CD4-positive, alpha-beta T cell treated with Interleukin-4 for 1 hour (primary cell): ENCODE measurements at regions not wholly inside any gene's neighbourhood (a gene's known extent, or its start where the extent isn't known, plus 50 kb on each side); places are given as distances from the start of the nearest gene placed in this dataset.
A peak's percentile ranks its signal among the peaks of the same experiment; 100 is the strongest.

Experiments used
- DNase-seq, 2 donors: peaks; one replicate each; pipeline ENCODE4 v3.0.0-alpha.2; 2020 to 2022

DNA sequence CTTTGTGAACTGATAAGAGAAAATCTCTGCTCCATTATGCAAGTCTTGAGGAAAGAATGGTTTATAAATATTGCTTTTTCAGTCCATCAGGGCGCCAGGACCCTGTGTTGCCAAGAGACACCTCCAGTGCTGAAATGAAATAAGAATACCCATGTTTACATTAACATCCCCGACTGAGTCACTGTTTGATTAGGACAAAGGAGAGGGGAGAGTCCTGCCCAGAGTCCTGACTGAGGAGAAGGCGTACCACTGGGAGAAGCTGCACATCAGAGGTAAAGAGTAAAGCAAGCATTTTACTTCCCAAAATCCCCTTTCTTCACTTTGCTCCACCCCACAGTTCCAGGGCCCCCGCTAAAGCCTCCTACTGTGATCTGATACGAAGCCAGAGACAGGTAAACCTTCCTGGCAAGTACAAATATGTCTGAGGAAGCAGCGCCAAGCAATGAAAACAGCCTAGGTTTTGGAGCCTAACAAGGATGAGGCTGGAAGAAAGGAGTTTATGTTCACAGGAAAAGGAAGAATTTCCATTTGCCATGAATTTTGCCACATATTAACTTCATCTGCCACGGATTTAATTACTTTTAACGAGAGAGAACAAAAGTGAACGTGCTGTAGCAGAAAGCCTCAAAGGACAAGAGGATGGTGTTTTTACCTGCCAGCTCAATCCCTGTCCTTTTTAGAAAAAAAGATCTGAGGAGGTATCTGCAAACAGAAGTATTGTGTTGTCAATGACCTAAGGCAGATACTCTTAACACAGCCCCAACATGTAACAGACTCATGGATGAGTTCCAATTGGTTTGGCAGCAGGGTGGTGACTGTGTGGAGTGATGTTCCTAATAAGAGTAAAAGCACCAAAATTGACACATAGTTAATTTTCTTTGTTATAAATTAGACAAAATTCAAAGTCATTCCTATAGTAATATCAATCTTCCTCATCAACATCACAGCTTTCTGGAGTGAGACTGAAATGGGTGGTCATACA lies 209.4 kb upstream of the TLE4 start:
- no peak for DNase-seq

DNA sequence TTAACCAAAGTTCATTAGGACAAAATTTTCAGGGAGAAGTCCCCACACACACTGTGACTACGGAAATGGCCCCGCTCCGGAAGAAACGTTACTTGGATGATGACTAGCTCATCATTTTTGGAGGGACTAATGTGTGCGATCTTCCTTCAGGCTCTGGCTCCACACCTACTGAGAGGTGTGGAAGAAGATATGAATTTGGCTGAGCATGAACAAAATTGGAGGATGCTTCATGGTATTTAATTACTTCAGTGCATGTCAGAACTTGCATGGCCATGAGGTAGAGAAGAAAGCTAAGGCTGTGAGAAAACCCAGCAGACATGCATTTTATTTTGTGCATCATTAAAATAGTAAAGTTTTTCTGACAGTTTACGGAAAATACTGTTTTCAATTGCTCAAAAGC lies 202.1 kb upstream of the TLE4 start:
- no peak for DNase-seq

GRCh38 chr9:79371301-79371700 lies 200.5 kb upstream of the TLE4 start:
- DNase-seq = no peak

- DNase-seq = no peak
These were observed 199.7 kb upstream of the TLE4 start for GRCh38 chr9:79371948-79372555.

DNA sequence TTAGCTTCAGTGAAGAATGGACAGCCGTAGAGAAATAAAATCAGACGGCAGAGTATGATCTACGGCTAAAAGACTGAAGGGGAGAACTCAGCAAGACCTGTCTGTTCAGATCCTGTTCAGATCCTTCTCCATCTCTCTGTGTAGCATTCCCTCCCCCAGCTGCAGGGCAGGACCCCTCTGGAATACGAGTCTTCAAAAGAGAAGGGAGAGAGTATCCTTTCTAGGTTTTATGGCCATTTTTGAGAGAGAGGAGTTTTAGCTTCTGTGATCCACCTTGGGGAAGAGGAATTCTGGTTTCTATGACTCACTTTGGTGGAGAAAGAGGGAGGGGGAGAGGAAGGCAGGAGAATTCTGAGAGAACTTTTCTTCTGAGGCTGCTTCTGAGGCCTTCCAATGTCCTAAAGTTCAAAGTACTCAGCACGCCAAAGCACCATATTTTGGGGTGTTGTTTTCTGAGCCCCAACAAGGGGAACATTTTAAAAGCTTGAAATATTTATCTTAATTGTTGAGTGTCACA lies 194.4 kb upstream of the TLE4 start:
- no peak for DNase-seq

- DNase-seq = no peak
These were observed 193.7 kb upstream of the TLE4 start for GRCh38 chr9:79378107-79378506.

- DNase-seq = no peak
These were observed 189.7 kb upstream of the TLE4 start for GRCh38 chr9:79382044-79382443.

GRCh38 chr9:79382458-79382857 lies 189.3 kb upstream of the TLE4 start:
- DNase-seq = no peak

DNA sequence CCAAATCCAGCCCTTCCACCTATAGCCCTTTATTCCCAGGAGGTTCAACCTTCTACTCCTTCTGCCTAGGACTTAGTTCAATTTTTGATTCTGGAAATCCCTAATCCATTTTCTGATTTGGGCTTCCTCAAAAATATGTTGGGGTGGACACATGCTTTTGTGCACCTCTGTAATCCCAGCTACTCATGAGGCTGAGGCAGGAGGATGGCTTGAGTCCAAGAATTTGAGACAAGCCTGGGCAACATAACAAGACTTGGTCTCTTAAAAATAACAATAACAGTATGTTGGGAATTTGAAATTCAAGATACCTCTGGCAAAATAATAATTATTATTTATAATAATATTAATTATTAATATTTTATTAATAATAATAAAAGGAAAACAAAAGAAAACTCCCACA lies 188.7 kb upstream of the TLE4 start:
- no peak for DNase-seq

DNA sequence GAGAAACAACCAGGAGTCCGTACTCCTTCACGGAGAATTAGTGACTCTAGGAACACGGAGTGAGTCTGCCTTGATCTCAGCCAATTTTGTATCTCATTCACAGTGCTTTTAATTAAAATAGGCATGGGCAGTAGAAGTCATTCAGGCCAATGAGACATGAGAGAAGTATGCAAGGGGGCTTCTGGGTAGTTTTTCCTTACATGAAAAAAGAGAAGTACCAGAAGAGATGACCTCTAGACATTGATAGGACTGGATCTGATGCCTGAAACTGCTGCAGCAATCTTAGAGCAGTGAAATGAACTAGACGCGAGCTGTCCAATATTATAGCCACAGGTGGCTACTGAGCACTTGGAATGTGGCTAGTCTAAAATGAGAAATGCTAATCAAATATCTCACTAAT lies 187.7 kb upstream of the TLE4 start:
- DNase-seq = no peak

- DNase-seq = no peak
These were observed 187.3 kb upstream of the TLE4 start for GRCh38 chr9:79384501-79384900.

DNA sequence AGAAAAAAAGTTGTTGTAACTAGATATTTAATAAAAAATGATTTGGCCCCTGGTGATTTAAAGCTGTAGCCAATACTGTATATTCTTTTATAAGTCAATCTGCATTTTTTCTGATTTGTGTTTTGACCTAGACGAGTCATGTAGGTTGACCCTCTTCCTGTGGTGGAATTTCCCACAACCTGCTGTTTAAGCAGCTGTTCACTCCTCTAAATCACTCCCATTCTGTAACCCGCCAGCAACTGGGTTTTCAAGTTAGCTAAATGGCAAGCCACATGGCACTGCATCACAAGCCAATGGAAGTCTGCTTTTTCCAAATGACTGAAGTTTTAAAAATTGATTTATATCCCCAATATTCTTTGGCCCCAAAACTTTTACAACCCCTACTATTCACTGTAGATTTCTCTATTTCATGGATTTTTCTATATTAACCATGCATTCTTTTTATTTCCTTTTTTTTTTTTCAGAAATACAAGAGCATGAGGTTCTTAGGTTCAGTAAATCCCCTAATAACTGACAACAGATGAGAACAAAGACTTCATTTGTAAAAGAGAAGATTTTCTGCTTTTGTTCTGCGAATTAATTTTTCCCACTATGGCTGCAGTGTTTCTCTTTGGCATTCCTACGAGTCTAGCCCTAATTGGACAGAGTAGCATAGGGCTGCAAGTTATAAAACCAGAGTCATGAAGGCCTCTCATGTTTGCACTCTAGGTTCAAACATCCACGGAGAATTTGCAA lies 184.5 kb upstream of the TLE4 start:
- DNase-seq = no peak

GRCh38 chr9:79390077-79390698 lies 181.6 kb upstream of the TLE4 start:
- no peak for DNase-seq

- DNase-seq = no peak
These were observed 180.7 kb upstream of the TLE4 start for GRCh38 chr9:79390781-79391770.

DNA sequence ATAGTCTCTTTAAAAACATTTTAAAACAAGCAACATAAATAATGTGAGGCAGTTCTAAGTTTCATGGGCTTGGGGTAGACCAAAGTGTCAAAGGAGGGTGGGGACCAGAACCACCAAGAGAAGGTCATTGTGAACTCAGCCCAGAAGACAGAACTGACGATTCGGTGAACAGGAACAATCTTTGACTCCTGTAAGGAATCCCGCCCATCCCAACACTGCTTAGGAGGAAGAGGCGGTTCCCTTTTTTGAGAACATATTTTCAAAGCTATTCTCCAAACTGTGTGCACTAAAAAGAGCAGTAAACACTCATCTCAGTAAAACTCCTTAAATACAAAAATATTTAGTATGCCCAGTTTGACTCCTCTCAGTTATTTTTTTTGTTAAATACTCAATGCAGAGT lies 176.5 kb upstream of the TLE4 start:
- DNase-seq = no peak

- DNase-seq = no peak
These were observed 176.0 kb upstream of the TLE4 start for GRCh38 chr9:79395755-79396154.

- DNase-seq = no peak
These were observed 175.6 kb upstream of the TLE4 start for GRCh38 chr9:79396168-79396567.

DNA sequence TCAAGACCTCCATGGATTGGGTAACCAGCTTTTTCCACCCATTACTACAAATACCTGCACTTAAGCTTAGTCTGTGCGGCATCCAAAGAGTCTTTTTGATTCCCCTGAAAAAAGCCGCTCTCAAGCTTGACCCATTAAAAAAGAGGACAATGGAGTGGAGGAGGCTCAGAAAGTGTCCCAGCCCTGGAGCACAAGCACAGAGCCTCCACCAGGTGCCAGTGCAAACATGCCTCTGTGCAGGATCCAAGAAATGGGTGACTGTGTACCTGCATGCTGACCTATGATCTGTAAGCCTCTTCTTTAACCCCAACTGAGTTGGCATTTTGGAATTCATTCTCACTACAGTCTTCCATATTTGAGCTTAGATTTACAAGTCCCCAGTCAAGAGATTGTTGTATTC lies 168.3 kb upstream of the TLE4 start:
- peak in 1 of 2 donors; percentile 1 for DNase-seq

DNA sequence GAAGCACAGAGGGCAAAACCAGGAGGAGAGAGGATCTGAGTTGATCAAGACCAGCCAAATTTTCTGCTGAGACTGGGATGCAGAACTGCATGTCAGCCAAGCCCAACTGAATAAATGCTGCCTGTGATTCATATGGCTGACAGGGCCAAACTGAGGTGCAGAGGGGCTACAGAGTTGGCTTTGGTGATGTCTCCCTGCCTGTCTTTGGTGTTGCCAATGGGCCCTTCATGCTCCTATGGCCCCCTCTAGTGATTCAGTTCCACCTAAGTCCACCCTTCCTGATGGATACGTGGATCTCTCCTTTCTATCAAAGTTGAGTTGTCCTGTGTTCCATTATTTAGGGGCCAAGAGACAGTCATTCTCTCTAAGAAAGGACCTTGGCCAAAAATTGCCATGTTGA lies 163.6 kb upstream of the TLE4 start:
- no peak for DNase-seq

- DNase-seq = no peak
These were observed 163.1 kb upstream of the TLE4 start for GRCh38 chr9:79408617-79409016.

DNA sequence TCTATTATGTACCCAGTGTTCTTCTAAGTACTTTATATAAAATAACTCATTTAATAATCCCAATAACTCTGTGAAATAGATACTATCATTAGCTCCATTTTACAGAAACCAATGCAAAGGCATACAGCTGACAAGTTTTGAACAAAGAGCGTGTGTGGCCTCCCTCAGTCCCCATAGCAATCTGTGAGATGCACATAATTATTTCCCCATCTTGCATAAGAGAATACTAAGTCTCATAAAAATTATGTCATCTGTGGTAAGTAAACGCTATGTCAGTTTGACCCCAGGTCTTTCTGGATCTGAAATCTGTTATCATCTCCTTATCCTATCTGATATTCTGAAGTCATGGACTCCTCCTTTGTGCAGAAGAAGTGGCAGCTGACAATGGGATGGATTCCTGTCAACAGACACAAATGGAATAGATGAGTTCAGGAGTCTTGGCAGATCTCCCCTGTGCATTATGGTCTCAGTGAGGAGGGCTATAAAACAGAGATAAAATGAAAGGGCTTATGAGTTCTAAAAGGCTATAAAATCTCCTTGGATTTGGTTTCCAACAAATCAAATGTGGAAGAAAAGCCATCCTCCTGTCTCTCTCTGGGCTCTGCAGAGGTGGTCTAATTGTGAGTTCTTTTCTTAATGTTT lies 162.5 kb upstream of the TLE4 start:
- DNase-seq = no peak
